ENCODE measurements at regions not wholly inside any gene's neighbourhood (a gene's known extent, or its start where the extent isn't known, plus 50 kb on each side); places are given as distances from the start of the nearest gene placed in this dataset.
"Not testable (repeated sequence)": the region's sequence is repeated elsewhere in the genome, so short reads cannot be mapped to it uniquely, and the experiment has no call there.

DNA sequence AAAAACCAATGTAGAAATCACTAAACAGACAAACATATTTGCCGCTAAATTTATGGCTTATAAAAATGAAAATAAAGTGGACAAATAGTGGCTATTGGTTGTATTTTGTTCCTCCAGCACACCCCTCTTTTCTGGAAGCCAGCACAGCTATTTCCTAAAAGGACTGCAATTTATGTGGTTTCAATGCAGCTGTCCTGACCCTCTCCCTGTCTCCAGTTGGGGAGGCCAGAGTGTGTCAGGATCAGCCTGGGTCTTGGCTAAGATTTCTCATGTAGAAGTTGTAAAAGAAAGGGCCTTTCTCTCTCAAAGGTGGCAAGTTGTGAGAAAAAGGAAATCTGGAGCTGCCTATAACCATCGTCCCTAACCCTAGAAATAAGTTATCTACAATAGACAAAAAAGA, 165.6 kb downstream of the ALDH8A1 start:
- DNase-seq, result no peak

DNA sequence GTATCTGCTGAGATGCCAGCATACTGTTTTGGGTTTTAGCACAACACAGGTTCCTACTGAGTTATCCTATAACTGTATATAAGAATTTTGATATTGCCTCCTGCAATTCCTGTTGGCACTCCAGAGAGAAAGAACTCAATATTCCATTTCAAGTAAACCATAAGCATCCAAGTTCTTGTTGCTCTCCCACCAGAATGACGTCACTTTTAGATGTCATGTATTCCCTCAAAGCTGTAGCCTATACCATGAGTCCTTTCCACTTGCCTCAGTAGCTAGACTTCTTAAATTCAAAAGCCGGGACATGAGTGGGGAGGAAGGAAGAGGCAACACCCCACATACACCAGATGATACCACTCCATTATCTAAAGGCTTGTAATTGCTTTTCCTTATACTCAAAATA, 171.5 kb downstream of the ALDH8A1 start:
- no peak for DNase-seq

DNA sequence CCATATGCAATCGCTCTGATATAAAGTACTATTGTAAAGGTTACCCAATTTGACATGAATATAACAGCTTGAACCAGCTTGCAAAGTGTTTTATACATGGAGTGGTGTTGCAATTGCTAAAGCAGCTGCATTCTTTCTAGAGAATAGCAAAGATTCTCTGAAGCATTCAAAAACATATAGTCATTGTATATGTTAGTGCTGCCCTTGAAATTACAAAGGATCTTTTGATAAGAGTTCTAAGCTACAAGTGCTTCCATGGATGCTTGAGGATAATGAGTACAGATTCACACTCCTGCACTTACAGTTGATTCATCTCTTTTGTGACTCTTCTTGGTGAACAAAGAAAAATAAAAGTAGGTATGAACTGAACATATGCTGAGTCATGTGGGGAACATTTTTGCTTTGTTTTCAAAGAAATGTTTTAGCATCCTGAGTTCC, 175.7 kb downstream of the ALDH8A1 start:
- DNase-seq, result no peak

DNA sequence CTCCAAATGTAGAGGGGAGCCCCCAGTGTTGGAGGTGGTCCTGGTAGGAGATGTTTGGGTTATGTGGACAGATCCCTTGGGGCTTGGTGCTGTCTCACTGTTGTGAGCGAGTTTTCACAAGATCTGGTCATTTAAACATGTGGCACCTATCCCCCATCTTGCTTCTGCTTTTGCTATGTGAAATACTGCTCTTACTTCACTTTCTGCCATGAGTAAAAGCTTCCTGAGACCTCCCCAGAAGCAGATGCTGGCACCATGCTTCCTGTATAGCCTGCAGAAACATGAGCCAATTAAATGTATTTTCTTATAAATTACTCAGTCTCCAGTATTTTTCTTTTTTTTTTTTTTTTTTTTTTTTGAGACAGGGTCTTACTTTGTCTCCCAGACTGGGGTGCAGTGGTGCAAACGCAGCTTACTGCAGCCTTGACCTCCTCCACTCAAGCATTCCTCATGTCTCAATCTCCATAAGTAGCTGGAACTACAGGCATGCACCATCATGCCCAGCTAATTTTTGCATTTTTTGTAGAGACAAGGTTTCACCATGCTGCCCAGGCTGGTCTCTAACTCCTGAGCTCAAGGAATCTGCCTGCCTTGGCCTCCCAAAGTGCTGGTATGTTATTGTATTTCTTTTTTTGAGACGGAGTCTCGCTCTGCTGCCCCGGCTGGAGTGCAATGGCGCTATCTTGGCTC, 177.1 kb downstream of the ALDH8A1 start:
- DNase-seq, result no peak

DNA sequence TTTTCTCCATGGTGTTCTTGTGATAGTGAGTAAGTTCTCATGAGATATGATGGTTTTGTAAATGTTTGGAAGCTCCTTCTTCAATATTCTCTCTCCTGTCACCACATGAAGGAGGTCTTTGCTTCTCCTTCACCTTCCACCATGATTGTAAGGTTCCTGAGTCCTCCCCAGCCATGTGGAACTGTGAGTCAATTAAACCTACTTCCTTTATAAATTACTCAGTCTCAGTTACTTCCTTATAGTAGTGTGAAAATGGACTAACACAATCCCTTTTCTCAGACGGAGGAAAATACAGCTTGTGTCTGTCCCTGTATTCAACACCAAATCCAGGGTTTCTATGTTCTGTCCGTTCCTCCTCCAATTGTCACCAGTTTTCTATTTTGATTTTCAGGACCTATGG, 181.0 kb downstream of the ALDH8A1 start:
- DNase-seq, result no peak

DNA sequence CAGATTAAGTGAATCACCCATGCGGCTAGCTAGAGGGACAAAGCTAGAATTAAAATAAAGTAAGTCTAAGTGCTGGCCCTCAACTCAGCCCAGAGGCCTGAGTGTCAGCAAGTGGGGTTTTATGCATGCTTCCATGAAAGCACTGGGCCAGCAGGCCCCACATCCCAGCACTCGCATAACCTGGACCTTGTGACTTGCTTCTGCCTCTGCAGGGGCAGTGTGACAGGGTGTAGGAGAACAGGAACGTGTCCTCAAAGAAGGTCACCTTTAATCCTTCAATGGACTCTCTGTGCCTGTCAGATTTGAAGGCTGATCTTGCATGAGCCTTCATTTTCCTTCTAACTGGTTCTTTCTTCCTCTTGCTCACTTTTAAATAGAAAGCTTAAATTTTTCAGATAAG, 183.4 kb downstream of the ALDH8A1 start:
- no peak for DNase-seq

DNA sequence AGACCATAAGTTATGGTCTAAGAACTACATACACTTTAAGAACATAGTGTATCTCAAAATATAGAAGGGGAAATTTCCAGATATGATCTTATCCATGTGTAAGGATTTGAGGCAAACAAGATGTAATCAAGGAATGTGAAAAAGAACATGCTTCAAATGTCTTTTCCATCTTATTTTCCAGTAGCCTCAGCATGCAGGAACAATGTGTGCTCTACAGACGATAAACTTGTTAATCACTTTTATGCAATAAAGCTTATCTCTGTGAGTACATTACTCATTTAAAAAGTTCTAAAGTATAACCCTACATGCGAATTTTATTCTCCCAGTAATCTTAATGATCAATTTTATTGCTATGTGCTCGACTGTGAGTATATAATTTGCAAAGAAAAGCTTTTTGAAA, 185.2 kb downstream of the ALDH8A1 start:
- DNase-seq, result no peak

DNA sequence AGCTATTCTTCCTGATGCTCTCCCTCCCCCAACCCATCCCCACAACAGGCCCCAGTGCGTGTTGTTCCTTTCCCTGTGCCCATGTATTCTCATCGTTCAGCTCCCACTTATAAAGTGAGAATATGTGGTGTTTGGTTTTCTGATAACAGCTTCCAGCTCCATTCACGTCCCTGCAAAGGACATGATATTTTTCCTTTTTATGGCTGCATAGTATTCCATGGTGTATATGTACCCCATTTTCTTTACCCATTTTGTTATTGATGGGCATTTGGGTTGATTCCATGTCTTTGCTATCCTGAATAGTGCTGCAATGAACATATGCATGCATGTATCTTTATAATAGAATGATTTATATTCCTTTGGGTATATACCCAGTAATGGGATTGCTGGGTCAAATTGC, 186.3 kb downstream of the ALDH8A1 start:
- not testable (repeated sequence) for DNase-seq

DNA sequence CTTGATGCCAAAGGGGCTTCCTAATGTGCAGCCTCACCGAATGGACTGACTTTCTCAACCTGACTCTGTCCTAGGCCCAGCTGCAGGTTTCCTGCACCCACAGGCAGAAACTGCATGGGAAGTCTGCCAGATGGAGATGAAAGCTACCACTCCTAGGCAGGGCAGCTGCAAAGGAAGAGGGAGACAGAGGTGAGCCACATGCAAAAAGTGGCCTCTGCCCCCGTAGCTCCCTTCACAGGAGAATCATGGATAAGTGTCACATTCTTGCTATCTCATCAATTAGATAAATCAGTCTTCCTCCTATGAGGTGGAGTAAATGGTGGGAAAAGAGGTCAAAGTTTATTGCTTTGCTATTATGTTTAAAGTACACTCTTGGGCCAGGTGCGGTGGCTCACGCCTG, 191.3 kb downstream of the ALDH8A1 start:
- DNase-seq, result no peak

DNA sequence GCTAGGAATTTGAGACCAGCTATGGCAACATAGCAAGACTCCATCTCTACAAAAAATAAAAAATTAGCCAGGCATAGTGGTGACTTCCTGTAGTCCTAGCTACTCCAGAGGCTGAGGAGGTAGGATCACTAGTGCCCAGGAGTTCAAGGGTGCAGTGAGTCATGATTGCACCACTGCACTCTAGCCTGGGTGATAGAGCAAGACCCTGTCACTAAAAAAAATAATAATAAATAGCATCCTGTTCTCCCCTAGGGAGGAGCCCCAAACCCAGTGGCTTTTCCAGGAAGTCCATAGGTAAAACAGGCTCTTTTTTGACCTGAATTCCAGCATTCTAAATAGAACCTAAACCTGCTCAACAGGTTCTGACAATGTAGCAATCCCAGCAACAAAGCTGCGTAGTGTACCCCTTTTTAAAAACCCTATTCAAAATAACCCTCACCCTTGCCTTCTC, 192.0 kb downstream of the ALDH8A1 start:
- DNase-seq, result no peak

DNA sequence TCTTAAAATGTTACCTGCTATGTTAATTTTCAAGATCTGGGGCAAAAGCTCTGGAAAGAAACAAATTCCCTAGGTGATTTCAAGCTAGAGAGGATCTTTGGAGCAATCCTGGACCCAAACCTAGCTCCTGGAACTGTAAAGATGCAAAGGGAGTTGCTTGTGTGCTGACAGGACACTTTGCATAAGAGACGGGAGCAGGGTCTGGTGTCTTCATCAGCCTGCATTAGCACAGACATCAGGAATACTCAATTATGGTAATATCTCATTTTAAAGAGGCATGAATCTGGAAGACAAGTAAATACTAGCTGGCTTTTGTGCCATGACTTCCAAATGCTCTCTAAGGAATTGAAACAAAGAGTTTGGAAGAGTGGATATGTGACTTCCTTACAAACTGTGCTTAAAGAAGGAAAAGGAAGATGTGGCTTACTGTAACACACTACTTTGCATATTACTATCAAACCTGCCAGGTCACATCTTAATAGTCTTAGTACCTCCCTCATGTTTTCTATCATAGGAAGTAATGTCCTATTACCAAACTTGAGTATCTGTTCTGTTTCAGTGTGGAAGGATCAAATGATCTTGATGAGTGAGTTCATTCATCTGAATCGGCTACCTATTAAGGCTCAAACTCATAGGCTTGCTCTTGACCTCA, 193.4 kb downstream of the ALDH8A1 start:
- no peak for DNase-seq

DNA sequence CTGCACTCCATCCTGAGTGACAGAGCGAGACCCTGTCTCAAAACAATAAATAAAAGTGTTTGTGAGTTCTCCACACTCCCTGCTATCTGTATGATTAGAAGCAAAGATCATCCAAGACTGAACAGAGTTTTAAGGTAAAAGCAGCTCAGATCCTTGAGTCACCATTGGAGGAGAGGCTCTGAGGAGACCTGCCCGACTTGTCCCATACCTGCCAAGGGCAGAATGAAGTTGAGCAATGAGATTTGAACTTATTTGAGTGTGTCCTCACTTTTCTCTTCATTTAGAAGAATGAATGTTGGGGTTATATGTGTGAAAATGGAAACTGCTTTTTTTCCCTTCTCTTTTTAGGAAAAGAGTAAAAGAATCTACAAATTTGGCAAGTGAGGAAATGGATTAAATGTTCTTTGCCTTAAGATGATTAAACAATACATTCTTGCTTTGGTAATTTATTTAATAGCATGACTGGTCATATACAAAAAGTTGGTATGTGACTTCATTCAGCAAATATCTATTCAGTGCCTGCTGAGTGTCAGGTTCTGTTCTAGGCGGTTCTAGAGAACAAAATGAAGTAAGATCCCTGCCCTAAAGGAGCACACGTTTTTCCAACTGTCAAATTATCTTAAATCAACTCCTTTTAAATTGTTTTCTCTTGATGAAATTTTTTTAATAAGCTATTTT, 195.7 kb downstream of the ALDH8A1 start:
- no peak for DNase-seq

DNA sequence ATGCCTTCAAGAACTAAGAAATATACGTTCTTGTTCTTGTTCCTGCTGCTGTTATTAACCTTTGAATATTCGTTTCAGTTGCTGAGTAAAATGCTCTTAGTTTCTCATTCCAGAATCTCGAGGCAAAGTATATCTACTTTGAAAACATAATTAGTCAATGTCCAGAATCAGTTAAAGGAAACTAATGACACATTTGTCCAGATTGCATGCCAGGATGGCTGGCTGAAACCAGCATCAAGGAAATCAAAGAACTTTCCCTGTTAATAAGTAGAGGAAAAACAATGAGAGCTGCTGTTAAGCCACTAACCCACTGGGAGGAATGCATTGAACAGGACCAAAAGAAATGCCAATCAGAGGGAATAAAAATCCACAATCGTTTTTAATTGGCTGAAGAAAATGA, 196.9 kb downstream of the ALDH8A1 start:
- no peak for DNase-seq

DNA sequence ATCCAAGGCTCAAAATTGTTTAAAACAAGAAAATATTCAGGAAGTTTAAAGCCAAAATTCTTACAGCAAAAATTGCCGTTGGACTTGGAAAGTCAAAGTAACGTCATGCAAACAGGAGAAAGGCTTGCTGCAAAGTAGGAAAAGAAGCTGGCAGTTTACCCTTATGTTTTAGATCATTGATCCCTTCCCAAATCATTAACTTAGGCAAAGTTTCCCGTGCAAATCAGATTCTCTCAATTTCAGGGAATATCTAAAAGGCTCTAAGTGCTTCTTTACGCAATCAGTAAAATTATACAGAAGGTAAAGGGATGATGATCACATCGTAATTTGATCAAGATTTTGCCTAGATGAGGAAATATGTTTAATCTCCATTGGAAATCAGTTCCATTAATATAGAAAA, 197.5 kb downstream of the ALDH8A1 start:
- DNase-seq, result no peak

DNA sequence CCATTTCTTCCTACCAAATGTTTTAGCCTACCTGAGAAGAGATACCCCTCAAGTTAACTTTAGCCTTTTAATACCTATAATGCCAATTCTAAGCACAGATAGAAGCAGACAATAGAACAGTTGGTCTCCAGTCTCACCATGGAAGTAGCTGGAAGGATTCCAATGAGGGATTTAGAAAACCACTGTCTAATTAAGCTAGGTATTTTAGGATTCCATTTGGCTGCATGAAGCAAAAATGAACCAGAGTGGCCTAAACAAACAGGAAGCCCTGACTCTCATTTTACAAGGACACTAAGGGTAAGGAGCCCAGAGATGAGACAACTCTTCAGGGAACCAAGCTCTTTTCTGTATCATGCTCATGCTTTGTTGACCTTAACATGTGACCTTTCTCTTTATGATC, 199.2 kb downstream of the ALDH8A1 start:
- no peak for DNase-seq

DNA sequence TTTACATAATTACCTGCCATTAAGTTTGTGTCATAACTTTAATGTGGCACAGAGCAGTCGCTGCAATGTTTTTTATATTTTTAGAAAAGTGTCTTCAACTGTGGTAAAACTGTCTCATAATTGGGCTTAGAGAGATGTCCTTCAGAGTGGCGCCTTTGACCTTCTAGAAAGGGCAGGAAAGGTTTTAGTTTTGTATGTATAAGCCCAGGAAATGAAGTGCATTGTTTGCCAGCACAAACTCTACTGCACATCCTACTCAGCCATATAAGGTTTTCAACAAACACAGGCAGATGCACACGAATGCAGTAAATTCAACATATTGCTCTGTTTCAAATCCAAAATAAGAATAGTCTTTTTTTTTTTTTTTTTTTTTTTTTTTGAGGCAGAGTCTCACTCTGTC, 201.4 kb downstream of the ALDH8A1 start:
- DNase-seq, result no peak

DNA sequence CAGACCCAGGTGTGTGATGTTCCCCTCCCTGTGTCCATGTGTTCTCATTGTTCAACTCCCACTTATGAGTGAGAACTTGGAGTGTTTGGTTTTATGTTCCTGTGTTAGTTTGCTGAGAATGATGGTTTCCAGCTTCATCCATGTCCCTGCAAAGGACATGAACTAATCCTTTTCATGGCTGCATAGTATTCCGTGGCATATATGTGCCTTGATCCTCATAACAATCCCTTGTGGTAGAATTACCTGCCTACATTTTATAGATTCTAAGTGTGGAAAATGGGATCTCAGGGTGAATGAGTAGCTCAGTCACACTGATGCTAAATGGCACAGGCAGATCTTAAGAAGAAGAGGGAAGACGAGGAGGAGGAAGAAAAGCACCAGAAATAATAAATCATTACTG, 202.7 kb downstream of the ALDH8A1 start:
- DNase-seq, result not testable (repeated sequence)

DNA sequence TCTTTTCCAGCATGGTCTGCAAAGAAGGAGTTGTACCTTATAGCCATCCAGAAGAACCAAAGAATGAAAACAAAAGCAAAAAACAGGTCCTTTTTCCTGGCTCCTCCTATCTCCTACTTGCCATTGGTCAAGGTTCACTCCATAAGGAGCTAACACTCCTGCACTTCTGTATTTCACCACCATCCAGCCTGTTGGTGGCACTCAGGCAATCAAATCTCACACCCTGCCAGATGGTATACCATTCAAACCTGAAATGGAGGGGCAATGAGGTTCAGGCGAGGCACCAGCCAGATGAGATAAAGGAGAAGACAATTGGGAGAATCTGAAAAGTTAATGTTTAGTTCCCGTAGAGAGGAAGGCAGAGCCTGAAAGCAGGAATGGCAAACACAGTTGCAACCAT, 203.8 kb downstream of the ALDH8A1 start:
- DNase-seq, result no peak

DNA sequence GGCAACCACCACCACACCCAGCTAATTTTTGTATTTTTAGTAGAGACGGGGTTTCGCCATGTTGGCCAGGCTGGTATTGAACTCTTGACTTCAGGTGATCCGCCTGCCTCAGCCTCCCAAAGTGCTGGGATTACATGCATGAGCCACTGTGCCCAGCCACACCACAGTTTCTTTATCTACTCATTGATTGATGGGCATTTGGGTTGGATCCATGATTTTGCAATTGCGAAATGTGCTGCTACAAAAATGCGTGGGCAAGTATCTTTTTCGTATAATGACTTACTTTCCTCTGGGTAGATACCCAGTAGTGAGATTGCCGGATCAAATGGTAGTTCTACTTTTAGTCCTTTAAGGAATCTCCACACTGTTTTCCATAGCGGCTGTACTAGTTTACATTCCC, 204.7 kb downstream of the ALDH8A1 start:
- DNase-seq, result not testable (repeated sequence)

DNA sequence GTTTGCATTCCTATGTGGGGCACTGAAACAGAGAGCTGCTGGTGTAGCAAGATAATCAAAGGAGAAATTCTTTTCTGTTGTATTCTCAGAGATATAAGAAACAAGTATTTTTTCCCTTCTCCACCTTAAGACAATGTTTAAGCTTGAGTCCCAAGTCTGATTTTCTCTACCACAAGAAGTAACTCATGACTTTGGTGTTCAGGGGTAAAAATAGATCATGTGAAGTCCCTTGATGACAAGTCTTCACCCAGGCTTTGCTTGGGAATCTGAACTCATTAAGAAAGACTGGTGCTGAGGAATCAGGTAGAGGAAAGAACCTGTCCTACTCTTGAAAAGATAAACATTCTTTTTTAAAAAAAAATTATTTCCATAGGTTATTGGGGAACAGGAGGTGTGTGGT, 205.6 kb downstream of the ALDH8A1 start:
- no peak for DNase-seq

DNA sequence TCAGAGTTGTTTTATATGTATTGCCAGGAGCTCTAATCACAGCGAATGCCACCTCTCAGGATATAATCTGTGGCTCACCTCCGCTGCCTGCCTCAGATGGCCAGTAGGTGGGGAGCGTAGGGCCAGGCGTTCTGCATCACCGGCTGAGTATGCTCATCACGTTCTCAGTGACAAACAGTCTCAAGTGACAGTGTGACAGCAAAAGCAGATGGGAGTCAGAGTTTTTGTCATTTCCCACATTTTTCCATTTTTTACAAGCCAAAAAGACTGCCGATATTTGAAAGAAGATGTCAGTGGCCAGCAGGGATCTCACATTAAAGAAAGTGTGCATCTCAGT, 208.7 kb downstream of the ALDH8A1 start:
- no peak for DNase-seq

DNA sequence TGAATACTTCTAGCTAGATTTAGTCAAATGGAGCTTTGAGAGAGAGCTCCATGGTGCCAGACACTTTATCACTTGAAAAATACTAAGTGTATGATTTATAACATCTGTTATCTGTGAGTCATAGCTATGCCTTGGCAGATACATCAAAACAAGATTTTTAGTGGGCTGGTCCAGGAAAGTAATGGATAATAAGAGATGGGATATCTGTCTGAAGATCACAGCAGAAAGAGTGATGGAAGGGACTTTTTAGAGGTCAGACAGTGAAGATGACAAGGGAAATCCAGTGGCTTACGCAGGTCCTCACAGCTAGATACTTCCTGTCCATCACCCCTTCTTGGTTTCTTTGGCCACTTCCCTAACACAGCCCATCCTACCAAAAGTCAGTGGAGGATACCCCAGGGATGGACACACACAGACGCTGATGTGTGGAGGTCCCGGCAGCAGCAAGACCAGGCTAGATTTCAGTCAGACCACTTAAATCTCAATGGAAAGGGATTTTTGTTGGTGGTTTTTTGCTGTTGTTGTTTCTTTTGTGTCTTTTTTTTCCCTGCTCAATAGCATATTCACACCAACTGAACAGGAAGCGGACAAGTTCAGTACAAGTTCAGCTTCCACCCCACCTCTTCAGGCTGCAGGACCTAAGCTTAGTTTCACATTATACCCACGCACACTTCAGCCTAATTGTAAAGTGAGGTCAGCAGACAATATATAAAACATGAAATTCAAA, 209.3 kb downstream of the ALDH8A1 start:
- DNase-seq, result no peak

DNA sequence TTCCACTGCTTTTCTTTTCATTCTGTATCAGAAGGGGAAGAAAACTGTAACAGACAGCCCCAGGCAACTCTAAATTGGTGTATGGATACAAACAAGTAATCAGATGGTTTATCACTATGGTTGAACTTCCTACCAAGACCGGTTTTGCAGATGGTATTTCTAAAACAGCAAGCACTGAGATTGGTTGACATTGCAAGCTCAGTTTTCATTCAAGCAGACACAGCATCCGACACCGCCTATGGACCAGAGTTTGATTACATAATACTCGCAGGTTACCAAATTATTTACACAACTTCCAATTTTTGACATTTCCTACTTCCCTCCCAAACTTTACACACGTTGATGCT, 209.9 kb downstream of the ALDH8A1 start:
- DNase-seq, result no peak
